Vagina (tissue), 2 donors: ENCODE measurements at regions not wholly inside any gene's neighbourhood (a gene's known extent, or its start where the extent isn't known, plus 50 kb on each side); places are given as distances from the start of the nearest gene placed in this dataset.

Experiments
- POLR2A ChIP-seq, 2 donors: fragments of 450-650 bp; IDR thresholded peaks; one replicate each; pipeline ENCODE4 v1.6.1; 2017; ENCODE audit warnings: antibody characterized with exemption in 2 of 2, mild to moderate bottlenecking in 2 of 2, moderate library complexity in 2 of 2
- POLR2AphosphoS5 ChIP-seq, 2 donors: sonication (generic); formaldehyde crosslinking; IDR thresholded peaks; one replicate each; pipeline ENCODE4 v1.9.0; 2017; ENCODE audit warnings: antibody characterized with exemption in 2 of 2, mild to moderate bottlenecking in 2 of 2, low read depth in 1 of 2; ENCODE audit not compliant: insufficient read depth in 1 of 2
- TF ChIP-seq, protein P1 (sequence below), 3 experiments: fragments of 450-650 bp in 2 of 3; fragments of 200-600 bp in 1 of 3; sonication (generic) in 1 of 3; IDR thresholded peaks; one replicate each; pipeline ENCODE4 v1.5.1; 2017 to 2019; ENCODE audit warnings: antibody characterized with exemption in 3 of 3, mild to moderate bottlenecking in 2 of 3, moderate library complexity in 2 of 3

DNA sequence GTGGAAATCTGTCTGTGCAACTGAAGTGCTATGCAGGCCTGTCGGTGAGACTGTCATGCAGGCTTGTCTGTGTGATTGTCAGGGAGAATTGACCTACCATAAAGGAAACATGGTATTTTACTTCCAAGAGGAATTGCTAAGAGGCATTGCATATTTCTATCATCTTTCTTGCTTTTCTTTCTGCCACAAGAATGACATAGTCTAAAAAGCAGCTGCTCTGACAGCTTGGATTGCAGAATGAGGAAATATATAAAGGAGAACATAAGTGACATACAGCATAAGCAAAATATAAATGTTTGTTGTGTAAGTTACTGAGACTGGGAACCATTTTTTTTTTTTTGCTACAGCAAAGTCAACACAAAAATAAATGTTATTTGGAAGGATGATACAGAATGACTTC, 105.1 kb downstream of the MANEA start:
- TF ChIP-seq, protein P1, sequence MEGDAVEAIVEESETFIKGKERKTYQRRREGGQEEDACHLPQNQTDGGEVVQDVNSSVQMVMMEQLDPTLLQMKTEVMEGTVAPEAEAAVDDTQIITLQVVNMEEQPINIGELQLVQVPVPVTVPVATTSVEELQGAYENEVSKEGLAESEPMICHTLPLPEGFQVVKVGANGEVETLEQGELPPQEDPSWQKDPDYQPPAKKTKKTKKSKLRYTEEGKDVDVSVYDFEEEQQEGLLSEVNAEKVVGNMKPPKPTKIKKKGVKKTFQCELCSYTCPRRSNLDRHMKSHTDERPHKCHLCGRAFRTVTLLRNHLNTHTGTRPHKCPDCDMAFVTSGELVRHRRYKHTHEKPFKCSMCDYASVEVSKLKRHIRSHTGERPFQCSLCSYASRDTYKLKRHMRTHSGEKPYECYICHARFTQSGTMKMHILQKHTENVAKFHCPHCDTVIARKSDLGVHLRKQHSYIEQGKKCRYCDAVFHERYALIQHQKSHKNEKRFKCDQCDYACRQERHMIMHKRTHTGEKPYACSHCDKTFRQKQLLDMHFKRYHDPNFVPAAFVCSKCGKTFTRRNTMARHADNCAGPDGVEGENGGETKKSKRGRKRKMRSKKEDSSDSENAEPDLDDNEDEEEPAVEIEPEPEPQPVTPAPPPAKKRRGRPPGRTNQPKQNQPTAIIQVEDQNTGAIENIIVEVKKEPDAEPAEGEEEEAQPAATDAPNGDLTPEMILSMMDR (IDR thresholded peaks at IDR 0.05): no peak
- TF ChIP-seq POLR2A (IDR thresholded peaks at IDR 0.05): no peak
- TF ChIP-seq POLR2AphosphoS5 (IDR thresholded peaks at IDR 0.05; ENCODE audit: insufficient read depth in 1 of 2, low read depth in 1 of 2): no peak
